ENCODE measurements at regions not wholly inside any gene's neighbourhood (a gene's known extent, or its start where the extent isn't known, plus 50 kb on each side); places are given as distances from the start of the nearest gene placed in this dataset.

DNA sequence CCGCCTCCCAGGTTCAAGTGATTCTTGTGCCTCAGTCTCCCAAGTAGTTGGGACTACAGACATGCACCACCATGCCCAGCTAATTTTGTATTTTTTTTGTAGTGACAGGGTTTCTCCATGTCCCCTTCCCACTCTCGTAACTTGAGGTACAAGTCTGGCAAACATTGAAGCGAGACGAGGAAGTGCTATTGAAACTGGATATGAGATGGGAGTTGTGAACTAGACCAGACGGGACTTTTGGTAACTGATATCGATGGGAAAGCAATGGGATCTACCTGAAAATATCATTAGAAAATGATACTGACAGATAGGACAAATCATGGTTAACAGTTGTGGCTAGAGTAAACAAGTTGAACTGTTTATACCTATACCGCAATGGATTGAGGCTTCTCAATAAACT lies 95.2 kb upstream of the TRABD2B start:
- TF ChIP-seq, protein P1, sequence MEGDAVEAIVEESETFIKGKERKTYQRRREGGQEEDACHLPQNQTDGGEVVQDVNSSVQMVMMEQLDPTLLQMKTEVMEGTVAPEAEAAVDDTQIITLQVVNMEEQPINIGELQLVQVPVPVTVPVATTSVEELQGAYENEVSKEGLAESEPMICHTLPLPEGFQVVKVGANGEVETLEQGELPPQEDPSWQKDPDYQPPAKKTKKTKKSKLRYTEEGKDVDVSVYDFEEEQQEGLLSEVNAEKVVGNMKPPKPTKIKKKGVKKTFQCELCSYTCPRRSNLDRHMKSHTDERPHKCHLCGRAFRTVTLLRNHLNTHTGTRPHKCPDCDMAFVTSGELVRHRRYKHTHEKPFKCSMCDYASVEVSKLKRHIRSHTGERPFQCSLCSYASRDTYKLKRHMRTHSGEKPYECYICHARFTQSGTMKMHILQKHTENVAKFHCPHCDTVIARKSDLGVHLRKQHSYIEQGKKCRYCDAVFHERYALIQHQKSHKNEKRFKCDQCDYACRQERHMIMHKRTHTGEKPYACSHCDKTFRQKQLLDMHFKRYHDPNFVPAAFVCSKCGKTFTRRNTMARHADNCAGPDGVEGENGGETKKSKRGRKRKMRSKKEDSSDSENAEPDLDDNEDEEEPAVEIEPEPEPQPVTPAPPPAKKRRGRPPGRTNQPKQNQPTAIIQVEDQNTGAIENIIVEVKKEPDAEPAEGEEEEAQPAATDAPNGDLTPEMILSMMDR (IDR thresholded peaks at IDR 0.05; ENCODE audit: low read length) = no peak
- no peak for TF ChIP-seq EZH2 (IDR thresholded peaks at IDR 0.05; ENCODE audit: borderline replicate concordance, low read length)

All from OCI-LY1 (cell line).